ENCODE measurements at regions not wholly inside any gene's neighbourhood (a gene's known extent, or its start where the extent isn't known, plus 50 kb on each side); places are given as distances from the start of the nearest gene placed in this dataset.
"Not testable (repeated sequence)": the region's sequence is repeated elsewhere in the genome, so short reads cannot be mapped to it uniquely, and the experiment has no call there.

- no peak for DNase-seq
Observed at GRCh38 chr3:3902161-3902560, 102.9 kb downstream of the LRRN1 start.

DNA sequence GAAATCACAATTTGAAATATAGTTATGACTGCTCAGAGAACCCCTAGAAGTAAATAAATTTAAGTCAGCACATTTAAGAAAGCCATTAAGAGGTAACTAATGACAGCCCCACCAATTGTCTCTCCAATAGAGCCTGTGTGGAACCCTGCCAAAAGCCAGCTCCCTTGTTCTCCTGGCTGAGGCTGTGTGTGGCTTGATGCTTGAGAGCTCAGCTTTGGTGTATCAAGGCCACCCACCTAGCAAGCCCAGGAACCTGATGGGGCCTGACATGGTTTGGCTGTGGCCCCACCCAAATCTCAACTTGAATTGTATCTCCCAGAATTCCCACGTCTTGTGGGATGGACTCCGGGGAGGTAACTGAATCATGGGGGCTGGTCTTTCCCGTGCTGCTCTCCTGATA is 106.9 kb downstream of the LRRN1 start:
- DNase-seq, result no peak

DNA sequence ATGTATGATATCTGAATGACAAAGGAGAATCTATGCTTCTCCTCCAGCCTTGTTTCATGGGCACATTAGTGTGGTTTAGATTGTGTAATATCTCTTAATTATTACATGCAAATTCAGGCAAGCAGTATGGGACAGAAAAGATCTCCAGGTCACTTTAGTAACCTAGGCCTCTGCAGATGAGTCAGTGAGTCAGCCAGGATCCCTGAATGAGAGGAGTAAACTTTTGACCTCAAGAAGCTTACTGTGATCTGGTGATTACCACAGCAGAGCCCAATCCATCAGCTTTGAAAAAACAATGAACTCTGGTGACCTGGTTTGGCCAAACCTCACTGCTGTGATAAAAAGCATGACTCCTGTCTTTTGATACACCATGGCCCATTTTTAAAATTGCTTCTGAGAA is 107.8 kb downstream of the LRRN1 start:
- no peak for DNase-seq

GRCh38 chr3:3918763-3919162 is 119.5 kb downstream of the LRRN1 start:
- no peak for DNase-seq

GRCh38 chr3:3919316-3919715 is 120.1 kb downstream of the LRRN1 start:
- no peak for DNase-seq

- DNase-seq, result no peak
Observed at GRCh38 chr3:3923619-3924018, 124.4 kb downstream of the LRRN1 start.

DNA sequence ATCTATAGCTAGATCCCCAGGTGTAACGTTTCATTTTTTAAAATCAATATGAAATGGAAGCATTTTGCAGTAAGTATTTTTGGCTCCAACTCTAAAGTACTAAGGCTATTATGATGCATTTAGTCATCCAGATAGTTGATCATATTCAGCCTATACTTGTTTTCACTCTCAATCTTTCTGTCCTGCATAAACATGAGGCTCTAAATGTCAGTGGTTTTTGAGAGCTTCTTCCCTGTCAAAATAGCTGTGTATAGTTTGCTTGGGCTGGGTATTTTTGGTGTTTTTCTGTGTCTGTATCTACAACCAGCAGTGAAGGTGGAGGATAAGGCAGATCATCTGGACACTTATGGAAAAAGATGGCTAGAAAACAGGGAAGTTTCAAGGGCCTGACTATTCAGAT is 128.0 kb downstream of the LRRN1 start:
- no peak for DNase-seq

- no peak for DNase-seq
Observed at GRCh38 chr3:3927965-3928364, 128.7 kb downstream of the LRRN1 start.

GRCh38 chr3:3941380-3941779 is 142.1 kb downstream of the LRRN1 start:
- not testable (repeated sequence) for DNase-seq

DNA sequence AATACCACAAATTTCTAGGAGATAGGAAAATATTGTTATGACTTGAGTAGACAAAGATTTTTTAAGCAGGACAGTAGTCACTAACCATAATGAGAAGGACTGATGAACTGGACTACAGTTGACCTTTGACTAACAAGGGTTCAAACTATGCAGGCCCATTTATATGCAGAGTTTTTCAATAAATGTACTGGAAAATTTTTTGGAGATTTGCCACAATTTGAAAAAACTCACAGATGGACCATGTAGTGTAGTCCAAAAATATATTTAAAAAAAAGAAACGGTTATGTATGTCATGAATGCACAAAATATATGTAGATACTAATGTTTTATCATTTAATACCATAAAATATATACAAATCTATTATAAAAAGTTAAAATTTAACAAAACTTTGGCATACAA is 151.8 kb downstream of the LRRN1 start:
- DNase-seq, result no peak

DNA sequence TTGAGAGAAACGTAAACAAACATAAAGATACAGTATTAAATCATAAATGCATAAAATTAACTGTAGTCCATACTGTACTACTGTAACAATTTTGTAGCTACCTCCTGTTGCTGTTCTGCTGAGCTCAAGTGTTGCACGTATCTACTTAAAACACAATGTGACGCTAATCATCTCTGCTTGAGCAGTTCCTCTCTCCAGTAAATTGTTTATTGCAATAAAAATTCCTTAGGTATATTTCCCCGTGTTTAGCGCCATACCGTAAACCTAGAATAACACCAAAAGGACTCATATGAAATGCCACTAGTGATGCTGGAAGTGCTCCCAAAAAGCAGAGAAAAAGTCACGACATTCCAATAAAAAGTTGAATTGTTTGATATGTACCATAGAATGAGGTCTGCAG is 152.3 kb downstream of the LRRN1 start:
- no peak for DNase-seq

DNA sequence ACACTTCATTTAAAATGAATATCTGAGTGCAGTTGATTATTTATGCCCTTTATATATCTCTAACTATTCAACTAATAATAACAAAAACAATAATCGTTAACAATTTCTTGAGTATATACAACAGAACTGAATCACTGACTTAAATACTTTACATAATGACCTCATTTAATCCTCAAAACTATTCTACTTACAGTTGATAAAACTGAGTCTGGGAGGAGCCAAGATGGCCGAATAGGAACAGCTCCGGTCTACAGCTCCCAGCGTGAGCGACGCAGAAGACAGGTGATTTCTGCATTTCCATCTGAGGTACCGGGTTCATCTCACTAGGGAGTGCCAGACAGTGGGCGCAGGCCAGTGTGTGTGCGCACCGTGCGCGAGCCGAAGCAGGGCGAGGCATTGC is 163.6 kb downstream of the LRRN1 start:
- not testable (repeated sequence) for DNase-seq

DNA sequence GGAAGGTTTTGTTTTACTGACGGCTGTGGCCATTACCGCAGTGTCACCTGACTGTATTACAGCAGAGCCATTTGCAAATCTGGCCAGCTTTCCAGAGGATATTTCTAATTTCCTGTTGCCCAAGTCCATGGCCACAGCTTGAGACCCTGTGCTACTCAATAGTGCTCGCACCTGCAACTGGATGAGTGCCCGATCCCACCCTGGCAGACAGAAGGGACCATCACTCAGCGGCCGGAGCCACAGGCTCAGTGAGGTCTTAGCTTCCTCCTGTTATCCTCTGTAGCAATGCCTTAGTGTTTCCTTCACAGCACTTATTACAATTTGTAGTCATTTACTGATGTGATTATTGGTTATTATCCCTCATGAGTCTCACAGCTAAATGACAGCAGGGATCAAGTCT is 184.8 kb downstream of the LRRN1 start:
- DNase-seq, result no peak

GRCh38 chr3:3991598-3991997 is 192.4 kb downstream of the LRRN1 start:
- DNase-seq, result no peak

DNA sequence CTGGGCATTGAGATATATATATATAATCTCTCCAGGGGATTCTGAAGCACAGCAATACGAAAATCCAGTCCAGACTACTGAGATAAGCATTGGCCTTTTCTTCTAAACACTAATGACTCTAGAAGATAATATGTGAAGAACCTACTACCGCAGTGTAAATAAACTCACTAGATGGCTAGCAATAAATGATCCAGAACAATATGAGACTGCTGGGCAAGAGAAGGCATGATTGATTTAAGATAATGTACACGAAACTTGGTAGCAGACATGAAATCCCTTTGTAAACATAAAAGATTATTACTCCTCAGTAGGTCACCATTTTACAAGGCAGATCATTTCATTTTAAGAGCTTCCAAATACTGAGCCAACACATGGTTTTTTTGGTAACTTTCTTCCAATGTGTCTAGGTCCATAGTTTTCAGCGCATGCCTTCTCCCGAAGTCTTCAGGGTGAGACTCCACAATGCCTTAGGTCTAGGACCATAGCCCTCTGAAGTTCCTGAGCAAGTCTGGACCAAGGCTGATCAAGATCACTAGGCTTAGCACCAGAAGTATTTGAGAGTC is 193.2 kb downstream of the LRRN1 start:
- DNase-seq, result no peak

GRCh38 chr3:3998140-3998922 is 199.1 kb downstream of the LRRN1 start:
- peak; percentile 15 for DNase-seq

GRCh38 chr3:3999340-3999739 is 200.1 kb downstream of the LRRN1 start:
- not testable (repeated sequence) for DNase-seq

- DNase-seq, result no peak
Observed at GRCh38 chr3:4001976-4002375, 202.7 kb downstream of the LRRN1 start.

DNA sequence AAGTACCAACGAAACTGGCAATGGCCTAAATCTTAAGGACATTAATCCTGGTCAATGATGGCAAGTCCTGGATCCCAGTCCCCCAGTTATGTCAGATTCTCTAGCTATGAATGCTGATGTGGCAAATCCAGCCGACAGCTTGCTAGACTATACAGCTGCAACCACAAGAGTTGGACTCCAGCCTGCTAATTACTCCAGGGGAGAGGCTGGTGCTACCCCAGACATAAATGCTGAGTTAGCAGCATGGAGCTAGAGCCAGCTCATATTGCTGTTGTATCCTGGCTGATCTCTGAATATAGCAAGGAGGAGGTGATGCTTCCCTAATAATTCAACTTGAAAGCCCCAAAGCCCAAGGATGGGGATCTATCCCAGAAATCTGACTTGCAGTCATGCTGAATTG is 207.1 kb downstream of the LRRN1 start:
- no peak for DNase-seq

DNA sequence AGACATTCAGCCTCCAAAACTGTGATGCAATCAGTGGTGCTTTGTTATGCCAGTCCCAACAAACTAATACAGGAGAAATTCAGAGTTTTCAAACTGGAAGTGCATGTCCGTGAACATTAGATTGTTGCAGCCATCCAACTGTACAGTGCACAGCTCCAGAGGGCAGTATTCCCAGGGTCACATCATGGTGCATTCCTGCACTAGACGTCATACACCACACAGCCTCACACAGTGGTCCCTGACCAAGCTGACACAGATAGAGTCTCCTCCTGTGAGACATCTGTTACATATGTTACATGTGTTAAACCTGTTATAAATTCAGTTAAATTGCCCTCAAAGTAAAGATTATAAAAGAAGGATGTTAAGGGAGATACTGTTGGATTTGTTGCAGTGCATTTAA is 209.0 kb downstream of the LRRN1 start:
- DNase-seq, result no peak

DNA sequence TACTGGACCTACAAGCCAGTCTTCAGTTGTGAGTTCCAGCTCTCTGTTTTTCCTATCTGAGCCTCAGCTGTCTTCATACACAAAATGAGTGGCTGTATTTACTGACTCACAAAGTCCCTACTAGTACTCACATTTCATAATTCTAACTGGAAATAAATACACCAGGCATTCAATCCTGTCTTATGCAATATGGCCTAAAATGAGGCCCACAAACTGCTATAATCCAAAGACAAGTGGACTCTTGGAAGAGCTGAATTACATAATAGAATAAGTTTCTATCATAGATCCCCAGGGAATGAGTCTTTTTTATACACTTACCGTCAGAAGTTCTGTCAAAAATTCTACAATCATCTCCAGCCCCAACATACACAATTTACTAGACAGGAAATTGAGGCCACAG is 211.9 kb downstream of the LRRN1 start:
- DNase-seq, result no peak

- DNase-seq, result no peak
Observed at GRCh38 chr3:4015426-4015825, 216.2 kb downstream of the LRRN1 start.

- DNase-seq, result no peak
Observed at GRCh38 chr3:4019501-4019900, 220.3 kb downstream of the LRRN1 start.

GRCh38 chr3:4021162-4021561 is 221.9 kb downstream of the LRRN1 start:
- no peak for DNase-seq

GRCh38 chr3:4029135-4029534 is 229.9 kb downstream of the LRRN1 start:
- DNase-seq, result no peak
